Astrocyte (in vitro differentiated cells and primary cell): ENCODE measurements at regions not wholly inside any gene's neighbourhood (a gene's known extent, or its start where the extent isn't known, plus 50 kb on each side); places are given as distances from the start of the nearest gene placed in this dataset.

Experiments
- EZH2 ChIP-seq: IDR thresholded peaks from 2 replicates; pipeline ENCODE4 v1.6.1; 2012; ENCODE audit warnings: mild to moderate bottlenecking, low read length, inconsistent platforms; ENCODE audit not compliant: insufficient read depth
- TF ChIP-seq, protein P1 (sequence below): IDR thresholded peaks from 2 replicates; pipeline ENCODE4 v1.5.1; 2011; ENCODE audit warnings: low read depth, mild to moderate bottlenecking, inconsistent platforms, low read length, moderate library complexity; ENCODE audit not compliant: insufficient read depth

DNA sequence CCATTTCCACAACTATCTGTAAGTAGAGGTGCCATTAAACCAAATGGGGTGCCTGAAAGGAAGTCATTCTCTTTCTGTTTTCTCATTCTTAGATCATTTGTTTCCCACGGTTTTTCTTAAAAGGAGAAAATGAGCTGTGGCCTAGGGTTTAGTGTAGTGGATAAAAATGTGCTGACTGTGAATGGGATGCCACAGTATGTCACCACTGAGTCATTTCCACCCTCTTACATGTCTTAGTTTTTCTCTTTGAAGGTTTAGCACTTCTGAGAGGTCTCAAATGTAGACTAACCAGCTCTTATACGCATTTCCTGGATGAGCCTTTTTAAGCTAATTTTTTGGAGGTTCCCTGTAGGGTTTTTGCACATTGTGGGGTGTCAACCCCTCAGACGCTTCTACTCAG, 244.5 kb upstream of the SPANXN1 start:
- TF ChIP-seq, protein P1, sequence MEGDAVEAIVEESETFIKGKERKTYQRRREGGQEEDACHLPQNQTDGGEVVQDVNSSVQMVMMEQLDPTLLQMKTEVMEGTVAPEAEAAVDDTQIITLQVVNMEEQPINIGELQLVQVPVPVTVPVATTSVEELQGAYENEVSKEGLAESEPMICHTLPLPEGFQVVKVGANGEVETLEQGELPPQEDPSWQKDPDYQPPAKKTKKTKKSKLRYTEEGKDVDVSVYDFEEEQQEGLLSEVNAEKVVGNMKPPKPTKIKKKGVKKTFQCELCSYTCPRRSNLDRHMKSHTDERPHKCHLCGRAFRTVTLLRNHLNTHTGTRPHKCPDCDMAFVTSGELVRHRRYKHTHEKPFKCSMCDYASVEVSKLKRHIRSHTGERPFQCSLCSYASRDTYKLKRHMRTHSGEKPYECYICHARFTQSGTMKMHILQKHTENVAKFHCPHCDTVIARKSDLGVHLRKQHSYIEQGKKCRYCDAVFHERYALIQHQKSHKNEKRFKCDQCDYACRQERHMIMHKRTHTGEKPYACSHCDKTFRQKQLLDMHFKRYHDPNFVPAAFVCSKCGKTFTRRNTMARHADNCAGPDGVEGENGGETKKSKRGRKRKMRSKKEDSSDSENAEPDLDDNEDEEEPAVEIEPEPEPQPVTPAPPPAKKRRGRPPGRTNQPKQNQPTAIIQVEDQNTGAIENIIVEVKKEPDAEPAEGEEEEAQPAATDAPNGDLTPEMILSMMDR = no peak
- TF ChIP-seq EZH2 = no peak
